Fibroblast of lung (primary cell): ENCODE measurements at regions not wholly inside any gene's neighbourhood (a gene's known extent, or its start where the extent isn't known, plus 50 kb on each side); places are given as distances from the start of the nearest gene placed in this dataset.

ENCODE experiments used
- EZH2 ChIP-seq: IDR thresholded peaks from 2 replicates; pipeline ENCODE4 v1.5.1; 2012; ENCODE audit warnings: low read length, control low read depth, mild to moderate bottlenecking; ENCODE audit errors: missing control alignments
- TF ChIP-seq, protein P1 (sequence below), 2 donors: IDR thresholded peaks in 1 of 2; conservative IDR thresholded peaks in 1 of 2; 1 replicate in 1 of 2; 2 replicates in 1 of 2; pipeline ENCODE4 v1.5.1; 2011 to 2012; ENCODE audit warnings: low read length in 2 of 2, control low read depth in 1 of 2, inconsistent platforms in 1 of 2, low read depth in 1 of 2, mild to moderate bottlenecking in 1 of 2

DNA sequence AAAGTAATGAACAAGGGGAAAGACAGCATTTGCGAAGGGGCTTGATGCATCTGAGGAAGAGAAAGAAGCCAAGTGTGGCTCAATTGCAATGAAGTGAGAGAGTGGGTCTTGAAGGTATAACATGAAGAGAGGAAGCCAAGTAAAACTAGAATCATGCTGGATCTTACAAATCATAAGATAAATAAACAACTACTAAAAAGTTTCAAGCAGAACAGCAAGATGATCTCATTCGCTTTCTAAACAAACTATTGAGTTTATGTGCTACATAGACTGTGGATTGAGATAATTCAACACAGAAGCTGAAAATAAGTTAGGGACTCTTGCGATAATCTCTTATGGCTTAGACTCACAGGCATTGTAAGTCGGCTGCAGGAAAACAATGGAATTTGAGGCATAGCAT lies 1310.5 kb upstream of the NRXN1 start:
- TF ChIP-seq, protein P1, sequence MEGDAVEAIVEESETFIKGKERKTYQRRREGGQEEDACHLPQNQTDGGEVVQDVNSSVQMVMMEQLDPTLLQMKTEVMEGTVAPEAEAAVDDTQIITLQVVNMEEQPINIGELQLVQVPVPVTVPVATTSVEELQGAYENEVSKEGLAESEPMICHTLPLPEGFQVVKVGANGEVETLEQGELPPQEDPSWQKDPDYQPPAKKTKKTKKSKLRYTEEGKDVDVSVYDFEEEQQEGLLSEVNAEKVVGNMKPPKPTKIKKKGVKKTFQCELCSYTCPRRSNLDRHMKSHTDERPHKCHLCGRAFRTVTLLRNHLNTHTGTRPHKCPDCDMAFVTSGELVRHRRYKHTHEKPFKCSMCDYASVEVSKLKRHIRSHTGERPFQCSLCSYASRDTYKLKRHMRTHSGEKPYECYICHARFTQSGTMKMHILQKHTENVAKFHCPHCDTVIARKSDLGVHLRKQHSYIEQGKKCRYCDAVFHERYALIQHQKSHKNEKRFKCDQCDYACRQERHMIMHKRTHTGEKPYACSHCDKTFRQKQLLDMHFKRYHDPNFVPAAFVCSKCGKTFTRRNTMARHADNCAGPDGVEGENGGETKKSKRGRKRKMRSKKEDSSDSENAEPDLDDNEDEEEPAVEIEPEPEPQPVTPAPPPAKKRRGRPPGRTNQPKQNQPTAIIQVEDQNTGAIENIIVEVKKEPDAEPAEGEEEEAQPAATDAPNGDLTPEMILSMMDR (conservative IDR thresholded peaks at IDR 0.05 in 1 of 2, IDR thresholded peaks at IDR 0.05 in 1 of 2; ENCODE audit: low read depth in 1 of 2, low read length in 2 of 2), result no peak
- no peak for TF ChIP-seq EZH2
